Keratinocyte (primary cell): ENCODE measurements at regions not wholly inside any gene's neighbourhood (a gene's known extent, or its start where the extent isn't known, plus 50 kb on each side); places are given as distances from the start of the nearest gene placed in this dataset.

ENCODE experiments used
- CTCF ChIP-seq, 3 experiments: IDR thresholded peaks in 1 of 3; conservative IDR thresholded peaks in 1 of 3; optimal IDR thresholded peaks in 1 of 3; 2 replicates in 2 of 3; 3 replicates in 1 of 3; pipeline versions ENCODE3 to v1.5.1; 2011; ENCODE audit warnings: low read length in 3 of 3, mild to moderate bottlenecking in 3 of 3, moderate library complexity in 2 of 3, control low read depth in 1 of 3, inconsistent platforms in 1 of 3; ENCODE audit not compliant: insufficient read depth in 2 of 3; ENCODE audit errors: extremely low read depth in 1 of 3
- EZH2 ChIP-seq: IDR thresholded peaks from one replicate; pipeline ENCODE4 v1.6.1; 2012; ENCODE audit warnings: inconsistent platforms, mild to moderate bottlenecking, low read length, moderate library complexity

GRCh38 chr5:174428895-174429294 lies 295.5 kb upstream of the MSX2 start:
- TF ChIP-seq EZH2 (no peak), CTCF (optimal IDR thresholded peaks at IDR 0.05 in 1 of 3, IDR thresholded peaks at IDR 0.05 in 1 of 3, conservative IDR thresholded peaks at IDR 0.05 in 1 of 3; ENCODE audit: extremely low read depth in 1 of 3, insufficient read depth in 2 of 3, low read length in 3 of 3) (no peak)
